Stimulated activated memory B cell treated with anti-CD40 and anti-IgM and Interleukin-4, amounts not matched to agents 10 μg/mL and 1 μg/mL and 100 μg/mL, for 72 hours (primary cell): ENCODE measurements at regions not wholly inside any gene's neighbourhood (a gene's known extent, or its start where the extent isn't known, plus 50 kb on each side); places are given as distances from the start of the nearest gene placed in this dataset.
"Not testable (repeated sequence)": the region's sequence is repeated elsewhere in the genome, so short reads cannot be mapped to it uniquely, and the experiment has no call there.

Experiments used
- ATAC-seq: fragments of 150-1000 bp; cut with Tn5 transposase; 2 replicates; pipeline ENCODE4 v1.10.0; 2021
- H3K27ac Mint-ChIP-seq: one replicate; pipeline ENCODE4 v1.8.0; 2022; ENCODE audit warnings: mild to moderate bottlenecking, mixed read lengths
- H3K27me3 Mint-ChIP-seq: one replicate; pipeline ENCODE4 v1.8.0; 2022; ENCODE audit warnings: mixed read lengths
- H3K36me3 Mint-ChIP-seq: one replicate; pipeline ENCODE4 v1.8.0; 2022; ENCODE audit warnings: mixed read lengths
- H3K4me1 Mint-ChIP-seq: one replicate; pipeline ENCODE4 v1.8.0; 2022; ENCODE audit warnings: mixed read lengths
- H3K4me3 Mint-ChIP-seq: one replicate; pipeline ENCODE4 v1.8.0; 2022; ENCODE audit warnings: mild to moderate bottlenecking, moderate library complexity, mixed read lengths
- H3K9me3 Mint-ChIP-seq: one replicate; pipeline ENCODE4 v1.8.0; 2022; ENCODE audit warnings: mixed read lengths

DNA sequence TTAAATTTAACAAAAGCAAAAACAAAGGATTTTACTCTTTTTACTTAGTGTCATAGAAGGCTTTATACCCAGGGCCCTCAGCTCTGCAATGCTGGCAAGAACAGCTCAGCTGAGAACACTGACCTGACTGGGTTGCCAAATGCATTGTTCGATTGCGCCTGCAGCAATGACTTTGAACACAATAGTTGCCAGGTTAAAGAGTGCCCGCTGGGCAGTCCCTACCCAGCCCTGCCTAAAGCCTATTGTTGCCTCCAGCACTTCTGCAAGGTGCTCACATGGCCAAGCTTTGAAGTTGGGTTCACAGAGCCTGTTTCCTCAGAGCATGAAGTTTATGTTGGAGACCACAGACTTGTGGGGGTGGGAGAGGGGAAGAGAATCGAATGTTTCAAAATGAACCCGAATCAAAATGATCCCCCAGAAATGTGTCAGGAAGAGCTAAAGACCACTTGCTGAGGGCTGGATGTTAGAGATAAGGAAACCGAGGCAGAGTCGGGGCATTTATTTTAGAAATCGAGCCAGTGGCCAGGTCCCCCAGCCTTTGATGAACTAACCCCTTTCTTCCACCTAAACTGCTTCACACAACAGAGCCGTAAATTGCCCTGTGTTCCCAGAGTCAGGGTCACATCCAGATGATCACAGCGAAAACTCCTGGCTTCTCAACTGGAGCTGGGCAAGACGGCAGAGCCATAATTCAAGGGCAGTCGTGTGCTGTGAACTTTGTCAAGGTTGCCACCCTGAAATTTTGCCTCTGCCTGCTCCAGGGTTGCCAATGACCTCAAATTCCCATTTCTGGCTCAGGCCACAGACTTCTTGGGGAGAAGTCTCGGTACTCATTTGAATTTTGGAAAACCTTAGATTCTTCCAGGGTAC is 55.0 kb downstream of the FOXA2 start:
- H3K4me3 Mint-ChIP-seq: no peak overlapping the region
- H3K27me3 Mint-ChIP-seq: no peaks in the 10 kb centered on the region
- no peak for ATAC-seq
- no peak overlapping the region for H3K27ac Mint-ChIP-seq
- H3K36me3 Mint-ChIP-seq: no peaks in the 10 kb centered on the region
- no peaks in the 10 kb centered on the region for H3K9me3 Mint-ChIP-seq
- H3K4me1 Mint-ChIP-seq: no peaks in the 10 kb centered on the region

DNA sequence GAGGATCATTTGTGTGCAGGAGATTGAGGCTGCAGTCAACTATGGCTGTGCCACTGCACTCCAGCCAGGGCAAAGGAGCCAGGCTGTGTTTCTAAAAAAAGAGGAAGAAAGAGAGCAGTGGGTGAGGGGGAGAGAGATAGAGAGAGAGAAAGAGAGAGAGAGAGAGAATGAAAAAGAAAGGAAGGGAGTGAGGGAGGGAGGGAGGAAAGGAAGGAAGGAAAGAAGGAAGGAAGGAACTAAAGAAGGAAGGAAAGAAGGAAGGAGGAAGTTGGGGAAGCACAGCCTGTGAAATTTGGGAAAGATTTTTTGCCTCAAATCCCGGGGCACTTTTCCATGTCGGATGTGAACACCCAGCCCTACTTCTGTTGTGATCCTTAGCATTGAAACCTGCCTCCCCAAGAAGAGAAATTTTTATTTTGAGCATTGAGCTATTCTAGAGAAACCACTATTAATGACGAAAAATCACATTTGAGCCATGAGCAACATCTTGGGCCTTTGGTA is 57.8 kb downstream of the FOXA2 start:
- Mint-ChIP-seq H3K36me3 (no peaks in the 10 kb centered on the region), H3K27ac (no peak overlapping the region), H3K27me3 (no peaks in the 10 kb centered on the region), H3K4me1 (no peaks in the 10 kb centered on the region), H3K9me3 (no peaks in the 10 kb centered on the region), H3K4me3 (no peak overlapping the region)
- no peak for ATAC-seq

DNA sequence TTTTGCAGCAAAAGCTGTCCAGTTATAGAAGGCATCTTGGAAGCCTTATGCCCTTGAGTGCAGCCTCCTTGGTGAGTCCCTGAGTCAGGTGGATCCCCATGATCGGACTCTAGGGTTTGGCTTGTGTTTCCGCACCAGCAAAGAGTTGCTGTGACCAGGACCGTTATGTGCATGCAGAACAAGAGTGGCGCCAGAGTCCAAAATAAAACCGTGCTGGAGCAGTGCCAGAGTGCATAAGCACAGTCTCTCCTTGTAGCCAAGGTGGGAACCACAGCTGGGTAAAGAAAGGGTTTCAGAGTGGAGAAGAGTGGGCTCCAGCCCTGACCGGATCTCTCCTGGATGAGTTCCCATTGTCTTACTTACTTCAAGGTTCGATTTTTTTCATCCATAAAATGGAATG is 58.6 kb downstream of the FOXA2 start:
- no peak overlapping the region for H3K4me3 Mint-ChIP-seq
- H3K4me1 Mint-ChIP-seq: no peaks in the 10 kb centered on the region
- no peaks in the 10 kb centered on the region for H3K9me3 Mint-ChIP-seq
- no peak overlapping the region for H3K27ac Mint-ChIP-seq
- H3K36me3 Mint-ChIP-seq: no peaks in the 10 kb centered on the region
- no peaks in the 10 kb centered on the region for H3K27me3 Mint-ChIP-seq
- ATAC-seq: no peak

DNA sequence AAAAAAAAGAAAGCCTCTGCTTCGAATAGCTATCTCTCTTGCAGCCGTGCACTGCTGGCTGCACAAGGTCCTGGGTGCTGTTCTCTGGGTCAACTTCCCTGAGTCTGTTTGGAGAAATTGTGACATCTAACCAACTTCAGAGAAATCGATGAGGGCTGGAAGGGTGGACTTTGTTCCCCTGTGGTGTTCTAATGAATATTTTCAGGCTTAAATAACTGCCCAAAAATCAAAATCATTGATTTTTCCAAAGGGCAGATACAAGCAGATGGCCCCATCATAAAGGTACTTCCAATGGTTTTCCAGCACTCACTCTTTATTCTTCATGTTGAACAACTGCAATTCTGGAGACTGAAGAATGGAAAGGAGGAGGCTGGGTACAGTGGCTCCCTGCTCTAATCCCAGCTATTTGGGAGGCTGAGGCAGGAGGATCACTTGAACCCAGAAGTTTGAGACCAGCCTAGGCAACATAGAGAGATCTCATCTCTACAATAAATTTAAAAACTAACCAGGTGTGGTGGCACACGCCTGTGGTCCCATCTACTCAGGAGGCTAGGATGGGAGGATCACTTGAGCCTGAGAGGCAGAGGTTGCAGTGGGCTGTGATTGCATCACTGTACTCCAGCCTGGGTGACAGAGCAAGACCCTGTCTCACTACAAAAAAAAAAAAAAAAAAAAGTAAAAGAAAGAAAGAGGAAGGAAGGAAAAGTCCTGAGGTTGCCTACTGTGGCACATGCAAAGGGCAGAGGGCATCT is 59.1 kb downstream of the FOXA2 start:
- Mint-ChIP-seq H3K9me3 (no peaks in the 10 kb centered on the region), H3K27ac (no peak overlapping the region), H3K27me3 (no peaks in the 10 kb centered on the region), H3K36me3 (no peaks in the 10 kb centered on the region), H3K4me3 (no peak overlapping the region), H3K4me1 (no peaks in the 10 kb centered on the region)
- ATAC-seq: no peak

DNA sequence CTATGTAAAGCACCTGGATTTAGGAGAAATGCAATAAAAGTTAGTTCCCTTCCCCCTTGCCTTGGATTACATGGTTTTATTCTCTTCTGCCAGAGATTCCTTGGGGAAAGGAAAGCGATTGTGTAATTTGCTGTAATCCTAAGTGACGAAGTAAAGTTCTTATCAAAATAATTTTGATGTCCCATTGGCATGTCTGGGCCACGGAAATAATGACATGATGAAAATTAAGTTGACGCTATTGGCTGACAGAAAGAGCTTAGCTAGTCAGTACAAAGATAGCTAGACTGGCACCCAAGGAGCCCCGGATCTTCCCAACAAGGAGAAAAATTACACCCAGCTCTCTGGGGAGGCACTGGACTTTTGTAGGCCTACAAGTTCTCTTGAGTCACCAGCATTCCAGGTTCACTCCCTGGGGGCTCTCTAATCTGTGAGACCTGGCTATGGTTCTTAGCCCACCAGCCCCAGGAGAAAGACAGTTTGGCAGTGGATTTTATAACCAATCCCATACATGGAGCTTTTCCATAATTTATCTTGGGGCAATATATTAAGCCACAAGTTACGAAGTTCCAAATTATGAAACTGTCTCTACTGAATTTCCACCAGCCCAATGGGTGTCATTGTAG is 59.9 kb downstream of the FOXA2 start:
- no peaks in the 10 kb centered on the region for H3K4me1 Mint-ChIP-seq
- no peaks in the 10 kb centered on the region for H3K36me3 Mint-ChIP-seq
- no peak for ATAC-seq
- no peak overlapping the region for H3K4me3 Mint-ChIP-seq
- H3K27ac Mint-ChIP-seq: no peak overlapping the region
- no peaks in the 10 kb centered on the region for H3K27me3 Mint-ChIP-seq
- no peaks in the 10 kb centered on the region for H3K9me3 Mint-ChIP-seq

DNA sequence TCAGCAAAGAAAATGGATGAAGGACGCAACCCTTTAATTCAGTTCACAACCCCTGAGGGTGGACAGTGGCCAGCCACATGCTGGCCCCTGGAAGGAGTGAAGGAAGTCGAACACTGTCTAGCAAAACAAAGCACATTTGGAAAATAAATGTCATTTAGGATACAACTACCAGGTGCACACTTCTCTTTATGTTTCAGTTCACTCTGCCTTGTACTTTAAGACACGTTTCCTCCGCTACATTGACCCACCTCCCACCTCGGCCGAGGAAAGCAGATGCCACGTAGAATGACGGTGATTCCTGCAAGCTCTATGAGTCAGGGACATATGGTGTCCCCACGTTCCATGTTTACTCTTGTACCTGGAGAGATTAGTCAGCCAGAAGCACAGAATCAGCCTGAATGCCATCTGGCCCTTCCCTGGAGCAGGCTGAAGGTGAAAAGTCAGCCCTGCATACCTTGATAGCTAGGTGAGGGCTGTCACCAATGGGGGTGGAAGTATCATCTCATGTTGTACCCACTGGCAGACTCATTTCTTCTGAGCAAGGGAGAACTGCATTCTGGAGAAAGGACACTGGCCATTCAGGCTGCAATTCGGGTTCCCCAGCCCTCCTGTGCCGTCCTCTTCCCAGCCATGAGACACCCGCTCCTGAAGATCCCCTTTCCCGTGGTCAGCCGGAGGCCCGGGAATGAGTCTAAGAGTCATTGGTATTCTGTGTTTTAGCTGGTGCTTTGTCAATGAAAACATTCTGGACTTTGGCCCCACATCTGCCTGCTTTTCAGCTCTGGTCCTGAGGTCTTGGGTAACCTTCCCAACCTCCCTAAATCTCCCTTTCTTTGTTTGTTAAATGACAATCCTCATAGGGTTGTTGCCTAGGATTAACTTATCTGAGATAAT is 60.6 kb downstream of the FOXA2 start:
- no peaks in the 10 kb centered on the region for H3K36me3 Mint-ChIP-seq
- H3K27ac Mint-ChIP-seq: no peak overlapping the region
- no peaks in the 10 kb centered on the region for H3K27me3 Mint-ChIP-seq
- ATAC-seq: no peak
- H3K4me3 Mint-ChIP-seq: no peak overlapping the region
- H3K4me1 Mint-ChIP-seq: no peaks in the 10 kb centered on the region
- no peaks in the 10 kb centered on the region for H3K9me3 Mint-ChIP-seq

DNA sequence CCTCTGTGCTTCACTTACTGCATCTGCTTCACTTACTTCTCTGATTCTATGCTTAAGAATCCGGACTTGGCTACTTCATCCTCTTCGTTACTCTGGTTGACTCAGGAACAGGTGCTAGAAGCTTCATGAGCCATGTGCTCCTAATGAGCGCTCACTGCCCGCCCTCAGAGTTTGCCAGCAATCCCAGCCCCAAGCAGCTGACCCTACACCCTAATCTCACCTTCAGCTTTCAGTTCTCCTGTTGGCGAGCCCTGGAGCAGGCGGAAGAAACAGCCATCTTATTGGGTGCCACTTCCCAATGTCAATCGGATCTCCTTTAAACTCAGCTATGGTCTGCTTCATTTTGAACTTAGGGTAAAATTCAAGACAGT is 61.3 kb downstream of the FOXA2 start:
- Mint-ChIP-seq H3K36me3 (no peaks in the 10 kb centered on the region), H3K4me3 (no peak overlapping the region), H3K27me3 (no peaks in the 10 kb centered on the region), H3K27ac (no peak overlapping the region), H3K9me3 (no peaks in the 10 kb centered on the region), H3K4me1 (no peaks in the 10 kb centered on the region)
- ATAC-seq: no peak

DNA sequence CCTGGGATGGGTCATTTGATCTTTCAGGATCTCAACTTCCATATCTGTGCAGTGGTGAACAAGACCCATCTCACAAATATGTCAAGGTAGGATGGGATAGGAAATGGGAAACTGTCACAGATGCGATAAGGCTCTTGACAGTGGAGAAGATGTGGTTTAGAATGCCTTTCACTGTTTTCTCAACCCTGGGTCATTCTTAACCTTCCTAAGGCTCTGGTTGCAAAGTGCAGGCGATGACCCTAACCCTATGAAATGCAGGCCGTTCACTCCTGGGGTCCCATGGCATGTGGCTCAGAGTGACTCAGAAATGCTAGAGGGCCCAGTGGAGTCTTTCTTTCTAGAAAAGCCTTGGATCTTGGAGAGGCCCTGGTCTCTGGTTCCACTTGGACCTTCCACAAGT is 61.7 kb downstream of the FOXA2 start:
- H3K4me3 Mint-ChIP-seq: no peak overlapping the region
- no peaks in the 10 kb centered on the region for H3K36me3 Mint-ChIP-seq
- no peaks in the 10 kb centered on the region for H3K9me3 Mint-ChIP-seq
- no peak overlapping the region for H3K27ac Mint-ChIP-seq
- no peak for ATAC-seq
- no peaks in the 10 kb centered on the region for H3K27me3 Mint-ChIP-seq
- no peaks in the 10 kb centered on the region for H3K4me1 Mint-ChIP-seq

DNA sequence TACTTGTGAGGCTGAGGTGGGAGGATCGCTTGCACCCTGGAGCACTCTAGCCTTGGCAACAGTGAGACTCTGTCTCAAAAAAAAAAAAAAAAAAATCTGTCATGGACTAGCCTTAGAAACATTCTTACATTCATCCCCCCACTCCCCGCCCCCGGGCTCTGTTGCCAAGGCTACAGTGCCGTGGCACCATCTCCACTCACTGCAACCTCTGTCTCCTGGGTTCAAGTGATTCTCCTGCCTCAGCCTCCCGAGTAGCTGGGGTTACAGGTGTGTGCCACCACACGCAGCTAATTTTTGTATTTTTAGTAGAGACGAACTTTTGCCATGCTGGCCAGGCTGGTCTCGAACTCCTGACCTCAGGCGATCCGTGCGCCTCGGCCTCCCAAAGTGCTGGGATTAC is 62.4 kb downstream of the FOXA2 start:
- not testable (repeated sequence) for H3K27ac Mint-ChIP-seq, H3K27me3 Mint-ChIP-seq, H3K36me3 Mint-ChIP-seq, ATAC-seq, H3K4me1 Mint-ChIP-seq, H3K4me3 Mint-ChIP-seq, H3K9me3 Mint-ChIP-seq

DNA sequence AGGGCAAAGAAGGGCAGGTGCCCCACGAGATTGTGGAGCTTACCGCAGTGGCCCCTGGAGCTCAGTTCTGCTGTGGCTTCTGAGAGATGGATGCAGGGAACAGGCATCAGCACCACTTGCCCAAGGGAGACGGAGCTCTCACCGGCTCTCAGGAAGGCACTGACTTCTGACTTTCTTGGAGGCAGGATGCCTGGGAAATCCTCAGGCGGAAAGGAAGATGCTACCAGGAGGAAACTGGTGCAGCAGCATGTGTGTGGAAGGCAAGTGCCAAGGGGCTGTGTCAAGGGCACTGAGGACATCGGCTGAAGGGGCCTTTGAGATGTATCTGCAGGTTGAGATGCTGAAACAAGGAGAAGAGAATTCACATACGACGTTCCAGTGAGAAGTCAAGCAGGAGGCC is 64.0 kb downstream of the FOXA2 start:
- Mint-ChIP-seq H3K36me3 (no peaks in the 10 kb centered on the region), H3K27ac (no peak overlapping the region), H3K27me3 (no peaks in the 10 kb centered on the region), H3K9me3 (no peaks in the 10 kb centered on the region), H3K4me1 (no peaks in the 10 kb centered on the region), H3K4me3 (no peak overlapping the region)
- ATAC-seq: no peak

DNA sequence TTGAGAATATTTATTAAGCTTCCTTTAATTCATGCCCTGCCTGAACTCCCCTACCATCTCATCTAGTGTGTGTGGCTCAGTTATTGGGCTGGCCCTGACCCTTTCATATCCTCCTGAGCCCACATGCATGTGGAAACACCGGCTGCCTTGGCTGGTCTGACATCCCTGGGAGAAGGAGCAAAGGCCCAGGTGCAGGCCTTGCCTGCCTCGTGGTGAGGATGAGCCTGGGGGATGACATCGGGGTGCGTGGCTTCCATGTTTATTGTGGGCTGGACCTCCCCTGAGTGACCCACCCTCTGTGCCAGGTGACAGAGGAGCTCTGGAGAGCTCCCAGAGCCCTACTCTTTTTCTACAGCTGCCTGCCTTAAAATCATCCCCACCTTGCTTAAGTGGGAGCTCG is 69.1 kb downstream of the FOXA2 start:
- no peaks in the 10 kb centered on the region for H3K36me3 Mint-ChIP-seq
- H3K4me1 Mint-ChIP-seq: no peaks in the 10 kb centered on the region
- H3K27ac Mint-ChIP-seq: no peak overlapping the region
- ATAC-seq: no peak
- H3K27me3 Mint-ChIP-seq: no peaks in the 10 kb centered on the region
- no peak overlapping the region for H3K4me3 Mint-ChIP-seq
- H3K9me3 Mint-ChIP-seq: no peaks in the 10 kb centered on the region

DNA sequence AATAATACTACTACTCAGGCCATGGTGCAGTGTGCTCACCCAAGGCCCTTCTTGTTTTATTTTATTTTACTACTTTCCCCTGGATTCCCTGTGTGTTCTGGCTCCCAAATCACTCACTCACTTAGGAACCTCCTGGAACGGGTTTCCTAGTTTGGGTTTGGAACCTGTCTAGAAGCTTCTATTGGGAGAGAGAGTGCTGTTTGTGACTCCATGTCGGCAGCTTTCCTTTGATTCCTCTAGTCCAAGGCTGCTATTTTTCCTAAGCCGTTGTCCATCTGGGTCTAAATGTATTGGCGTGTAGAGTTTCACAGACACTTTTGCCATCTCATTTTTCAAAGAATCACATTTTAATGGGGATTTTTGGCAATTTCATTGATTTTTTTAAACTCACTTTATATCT is 70.8 kb downstream of the FOXA2 start:
- no peaks in the 10 kb centered on the region for H3K36me3 Mint-ChIP-seq

DNA sequence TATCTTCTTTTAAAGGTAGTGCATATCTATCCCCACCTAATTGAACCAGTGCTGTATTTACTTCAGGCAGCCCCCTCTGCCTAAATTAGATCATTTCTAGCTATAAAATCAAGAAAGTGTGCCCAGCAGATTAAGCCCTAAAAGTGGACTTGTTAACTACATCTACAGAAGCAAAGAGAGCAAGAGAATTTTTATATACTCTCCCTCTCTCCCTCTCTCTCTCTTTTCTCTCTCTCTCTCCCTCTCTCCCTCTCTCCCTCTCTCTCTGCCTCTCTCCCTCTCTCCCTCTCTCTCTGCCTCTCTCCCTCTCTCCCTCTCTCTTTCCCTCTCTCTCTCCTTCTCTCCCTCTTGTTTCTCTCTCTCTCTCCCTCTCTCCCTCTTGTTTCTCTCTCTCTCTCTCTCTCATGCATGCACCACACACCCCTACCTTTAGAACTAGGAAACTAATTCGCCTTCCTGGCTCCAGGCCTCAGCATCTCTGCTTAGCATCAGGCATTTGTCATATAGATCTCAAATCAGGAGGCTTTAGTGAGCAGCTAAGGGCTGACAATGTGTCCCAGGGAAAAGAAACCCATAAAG is 71.4 kb downstream of the FOXA2 start:
- Mint-ChIP-seq H3K4me3 (no peak overlapping the region), H3K9me3 (no peaks in the 10 kb centered on the region), H3K27ac (no peak overlapping the region), H3K27me3 (no peaks in the 10 kb centered on the region), H3K4me1 (no peaks in the 10 kb centered on the region), H3K36me3 (no peaks in the 10 kb centered on the region)
- ATAC-seq: no peak

More for the DNA sequence above, 70.8 kb downstream of the FOXA2 start:
- Mint-ChIP-seq H3K4me3 (no peak overlapping the region), H3K27ac (no peak overlapping the region), H3K27me3 (no peaks in the 10 kb centered on the region), H3K9me3 (no peaks in the 10 kb centered on the region), H3K4me1 (no peaks in the 10 kb centered on the region)
- ATAC-seq: no peak

DNA sequence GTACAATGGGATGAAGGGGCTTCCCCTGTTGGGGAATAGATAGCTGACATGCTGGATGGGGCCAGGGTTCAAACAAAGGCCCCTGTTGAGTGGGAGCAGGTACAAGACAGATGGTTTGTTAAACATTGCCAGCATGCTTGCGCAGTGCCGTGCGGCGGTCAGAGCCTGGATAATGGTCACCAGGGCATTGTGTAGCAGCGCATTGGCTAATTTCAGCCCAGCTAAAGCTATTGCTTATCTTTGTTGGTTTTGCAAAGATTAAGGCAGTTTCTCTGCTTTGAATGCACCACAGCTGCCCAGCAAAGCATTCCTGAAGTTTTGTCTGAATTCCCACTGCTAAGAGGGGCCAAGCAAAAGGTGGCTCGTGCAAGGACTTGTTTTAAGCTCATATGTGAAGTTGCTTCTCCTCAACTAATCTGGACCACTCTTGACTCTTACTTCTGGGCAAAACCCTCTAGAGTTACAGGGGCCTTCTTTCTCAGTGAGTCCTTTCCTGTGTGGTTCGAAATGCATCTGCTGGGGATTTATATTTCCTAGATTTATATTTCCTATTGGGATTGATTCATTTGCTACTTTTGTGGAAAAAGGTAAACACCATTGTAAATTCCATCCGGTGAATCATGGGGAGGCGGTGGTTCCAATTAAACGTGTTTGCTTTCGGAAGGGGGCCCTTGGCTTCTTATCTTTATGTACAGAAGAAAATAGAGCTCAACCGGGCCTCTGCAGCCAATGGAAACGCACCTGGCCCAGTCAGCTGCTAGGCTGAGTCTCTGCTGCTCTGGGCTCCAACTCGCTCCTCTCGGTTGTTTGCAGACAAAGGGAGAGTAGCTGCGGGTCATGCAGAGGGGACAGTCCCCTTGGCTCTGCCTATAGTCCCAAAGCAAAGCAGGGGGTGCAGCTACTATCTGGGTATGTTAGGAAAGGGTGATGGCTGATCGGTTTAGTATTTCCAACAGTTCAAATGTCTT is 72.1 kb downstream of the FOXA2 start:
- Mint-ChIP-seq H3K4me3 (no peak overlapping the region), H3K9me3 (no peaks in the 10 kb centered on the region), H3K4me1 (no peaks in the 10 kb centered on the region), H3K27me3 (no peaks in the 10 kb centered on the region), H3K36me3 (no peaks in the 10 kb centered on the region), H3K27ac (no peak overlapping the region)
- ATAC-seq: no peak
